C4-2B (cell line): ENCODE measurements at regions not wholly inside any gene's neighbourhood (a gene's known extent, or its start where the extent isn't known, plus 50 kb on each side); places are given as distances from the start of the nearest gene placed in this dataset.

Experiments
- ZFX ChIP-seq: fragments of 450-650 bp; IDR thresholded peaks from 2 replicates; pipeline ENCODE4 v1.6.1; 2017
- TF ChIP-seq, protein P1 (sequence below): fragments of 450-650 bp; conservative IDR thresholded peaks from 2 replicates; pipeline ENCODE4 v1.5.1; 2017; ENCODE audit warnings: mild to moderate bottlenecking

DNA sequence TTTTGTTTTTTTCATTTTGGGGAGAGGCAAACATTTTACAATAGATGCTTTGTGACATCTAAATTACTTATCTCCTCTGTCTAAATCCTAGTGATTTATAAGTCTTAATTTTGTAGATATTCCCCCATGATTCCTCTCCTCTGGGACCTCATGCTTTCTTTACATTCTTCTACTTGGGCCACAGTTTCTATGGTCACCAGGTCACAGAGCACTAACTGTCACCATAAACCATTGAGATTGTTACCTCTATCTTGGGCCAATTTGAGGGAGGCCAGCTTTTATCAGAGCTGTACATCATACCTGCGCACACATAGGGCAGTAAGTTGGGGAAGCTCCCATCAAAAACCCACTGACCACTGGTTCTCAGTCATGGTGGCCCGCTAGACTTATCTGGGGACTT lies 582.1 kb upstream of the SALL1 start:
- TF ChIP-seq, protein P1, sequence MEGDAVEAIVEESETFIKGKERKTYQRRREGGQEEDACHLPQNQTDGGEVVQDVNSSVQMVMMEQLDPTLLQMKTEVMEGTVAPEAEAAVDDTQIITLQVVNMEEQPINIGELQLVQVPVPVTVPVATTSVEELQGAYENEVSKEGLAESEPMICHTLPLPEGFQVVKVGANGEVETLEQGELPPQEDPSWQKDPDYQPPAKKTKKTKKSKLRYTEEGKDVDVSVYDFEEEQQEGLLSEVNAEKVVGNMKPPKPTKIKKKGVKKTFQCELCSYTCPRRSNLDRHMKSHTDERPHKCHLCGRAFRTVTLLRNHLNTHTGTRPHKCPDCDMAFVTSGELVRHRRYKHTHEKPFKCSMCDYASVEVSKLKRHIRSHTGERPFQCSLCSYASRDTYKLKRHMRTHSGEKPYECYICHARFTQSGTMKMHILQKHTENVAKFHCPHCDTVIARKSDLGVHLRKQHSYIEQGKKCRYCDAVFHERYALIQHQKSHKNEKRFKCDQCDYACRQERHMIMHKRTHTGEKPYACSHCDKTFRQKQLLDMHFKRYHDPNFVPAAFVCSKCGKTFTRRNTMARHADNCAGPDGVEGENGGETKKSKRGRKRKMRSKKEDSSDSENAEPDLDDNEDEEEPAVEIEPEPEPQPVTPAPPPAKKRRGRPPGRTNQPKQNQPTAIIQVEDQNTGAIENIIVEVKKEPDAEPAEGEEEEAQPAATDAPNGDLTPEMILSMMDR: no peak
- no peak for TF ChIP-seq ZFX
